ENCODE measurements at regions not wholly inside any gene's neighbourhood (a gene's known extent, or its start where the extent isn't known, plus 50 kb on each side); places are given as distances from the start of the nearest gene placed in this dataset.

- TF ChIP-seq BHLHE40 (IDR thresholded peaks at IDR 0.05; ENCODE audit: borderline replicate concordance), result no peak
- TF ChIP-seq TARDBP (IDR thresholded peaks at IDR 0.05), result no peak
- no peak for TF ChIP-seq ELF4 (IDR thresholded peaks at IDR 0.05)
- no peak for TF ChIP-seq FOXM1 (IDR thresholded peaks at IDR 0.05; ENCODE audit: borderline replicate concordance)
- no peak for TF ChIP-seq SP1 (IDR thresholded peaks at IDR 0.05)
- no peak for TF ChIP-seq CTBP1 (IDR thresholded peaks at IDR 0.05; ENCODE audit: borderline replicate concordance)
- no peak for TF ChIP-seq L3MBTL2 (conservative IDR thresholded peaks at IDR 0.05)
- no peak for TF ChIP-seq SUZ12 (IDR thresholded peaks at IDR 0.05)
- TF ChIP-seq HDGF (IDR thresholded peaks at IDR 0.05; ENCODE audit: borderline replicate concordance), result no peak
Measured at GRCh38 chr9:11206925-11207324, 594.1 kb upstream of the PTPRD start.
